Loucy (cell line): ENCODE measurements at regions not wholly inside any gene's neighbourhood (a gene's known extent, or its start where the extent isn't known, plus 50 kb on each side); places are given as distances from the start of the nearest gene placed in this dataset.

Experiments used
- H2AFZ ChIP-seq: fragments of 200-600 bp; sonication (generic); 2 replicates; pipeline ENCODE4 v1.6.0; 2016; ENCODE audit warnings: antibody characterized with exemption, mild to moderate bottlenecking, low read length, moderate library complexity
- H3F3A ChIP-seq: fragments of 200-600 bp; 2 replicates; pipeline ENCODE4 v1.6.0; 2016; ENCODE audit warnings: antibody characterized with exemption, low read depth, mild to moderate bottlenecking
- H3K27me3 ChIP-seq: fragments of 200-600 bp; sonication (generic); 2 replicates; pipeline ENCODE4 v1.6.1; 2014; ENCODE audit warnings: low read length, mild to moderate bottlenecking; ENCODE audit not compliant: insufficient read depth, poor library complexity, severe bottlenecking
- H3K36me3 ChIP-seq: fragments of 200-600 bp; sonication (generic); 2 replicates; pipeline ENCODE4 v1.6.1; 2016; ENCODE audit warnings: low read length; ENCODE audit not compliant: insufficient read depth
- H3K4me1 ChIP-seq: fragments of 200-600 bp; sonication (generic); 2 replicates; pipeline ENCODE4 v1.5.1; 2014; ENCODE audit warnings: low read length, mild to moderate bottlenecking; ENCODE audit not compliant: insufficient read depth, poor library complexity, severe bottlenecking
- H3K4me2 ChIP-seq: fragments of 200-600 bp; sonication (generic); 2 replicates; pipeline ENCODE4 v1.6.0; 2014; ENCODE audit warnings: antibody characterized with exemption, low read length, low read depth, mild to moderate bottlenecking; ENCODE audit not compliant: poor library complexity, severe bottlenecking
- H3K4me3 ChIP-seq: fragments of 200-600 bp; sonication (generic); 2 replicates; pipeline ENCODE4 v1.5.1; 2014; ENCODE audit warnings: low read length, mild to moderate bottlenecking, mixed read lengths; ENCODE audit not compliant: poor library complexity, severe bottlenecking
- H3K79me2 ChIP-seq: fragments of 200-600 bp; sonication (generic); 2 replicates; pipeline ENCODE4 v1.6.1; 2014; ENCODE audit warnings: low read length; ENCODE audit not compliant: insufficient read depth
- H3K9ac ChIP-seq: fragments of 200-600 bp; sonication (generic); 2 replicates; pipeline ENCODE4 v1.6.0; 2014; ENCODE audit warnings: mild to moderate bottlenecking, low read depth, low read length, moderate library complexity; ENCODE audit not compliant: poor library complexity, severe bottlenecking
- H3K9me2 ChIP-seq: fragments of 200-600 bp; sonication (generic); replicated peaks from 2 replicates; pipeline ENCODE4 v1.6.1; 2016; ENCODE audit warnings: low read depth, low read length, mixed read lengths
- H3K9me3 ChIP-seq: fragments of 200-600 bp; sonication (generic); 2 replicates; pipeline ENCODE4 v1.6.1; 2014; ENCODE audit warnings: mild to moderate bottlenecking, antibody characterized with exemption, low read length, low read depth; ENCODE audit not compliant: insufficient read depth
- H4K20me1 ChIP-seq: fragments of 200-600 bp; sonication (generic); 2 replicates; pipeline ENCODE4 v1.6.0; 2014; ENCODE audit warnings: antibody characterized with exemption, low read length, mild to moderate bottlenecking; ENCODE audit not compliant: insufficient read depth, poor library complexity, severe bottlenecking
- CTCF ChIP-seq: fragments of 200-600 bp; sonication (generic); conservative IDR thresholded peaks from 2 replicates; pipeline ENCODE4 v1.5.1; 2014; ENCODE audit warnings: mild to moderate bottlenecking, antibody characterized with exemption, low read length
- EZH2phosphoT487 ChIP-seq: fragments of 200-600 bp; IDR thresholded peaks from 2 replicates; pipeline ENCODE4 v1.6.1; 2018; ENCODE audit warnings: antibody characterized with exemption, mild to moderate bottlenecking, moderate library complexity, borderline replicate concordance

DNA sequence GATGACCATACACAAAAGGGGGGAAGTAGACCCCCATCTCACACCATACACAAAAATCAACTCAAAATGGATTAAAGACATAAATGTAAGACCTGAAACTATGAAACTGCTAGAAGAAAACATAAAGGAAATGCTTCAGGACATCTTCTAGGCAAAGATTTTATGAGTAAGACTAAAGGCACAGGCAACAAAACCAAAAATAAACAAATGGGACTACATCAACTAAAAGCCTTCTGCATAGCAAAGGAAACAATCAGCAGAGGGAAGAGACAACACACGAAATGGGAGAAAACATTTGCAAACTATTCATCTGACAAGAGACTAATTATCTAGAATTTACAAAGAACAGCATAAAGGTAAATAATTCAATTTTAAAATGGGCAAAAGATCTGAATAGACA is 152.1 kb downstream of the AXIN2 start:
- H3K4me3 ChIP-seq, result no peak overlapping the region
- no peaks in the 10 kb centered on the region for H3K9me3 ChIP-seq
- H3K27me3 ChIP-seq, result no peaks in the 10 kb centered on the region
- H4K20me1 ChIP-seq, result no peaks in the 10 kb centered on the region
- no peaks in the 10 kb centered on the region for H3K79me2 ChIP-seq
- no peaks in the 10 kb centered on the region for H3F3A ChIP-seq
- no peaks in the 10 kb centered on the region for H3K36me3 ChIP-seq
- no peak for TF ChIP-seq CTCF
- TF ChIP-seq EZH2phosphoT487, result no peak
- H3K4me1 ChIP-seq, result no peaks in the 10 kb centered on the region
- H2AFZ ChIP-seq, result no peak overlapping the region
- H3K9me2 ChIP-seq, result no peaks in the 10 kb centered on the region
- no peak overlapping the region for H3K9ac ChIP-seq
- no peak overlapping the region for H3K4me2 ChIP-seq

- Histone ChIP-seq H3K27me3 (no peaks in the 10 kb centered on the region), H3K9me3 (no peaks in the 10 kb centered on the region), H3K79me2 (no peaks in the 10 kb centered on the region), H3F3A (no peaks in the 10 kb centered on the region), H3K4me3 (no peak overlapping the region), H4K20me1 (no peaks in the 10 kb centered on the region), H3K9me2 (no peaks in the 10 kb centered on the region), H2AFZ (no peak overlapping the region), H3K9ac (no peak overlapping the region), H3K36me3 (no peaks in the 10 kb centered on the region), H3K4me1 (no peaks in the 10 kb centered on the region), H3K4me2 (no peak overlapping the region)
- TF ChIP-seq CTCF (no peak), EZH2phosphoT487 (no peak)
These were observed 153.4 kb downstream of the AXIN2 start for GRCh38 chr17:65408050-65408449.

- no peaks in the 10 kb centered on the region for H3K9me3 ChIP-seq
- no peaks in the 10 kb centered on the region for H3K9me2 ChIP-seq
- no peak for TF ChIP-seq EZH2phosphoT487
- no peak for TF ChIP-seq CTCF
These were observed 154.4 kb downstream of the AXIN2 start for GRCh38 chr17:65407017-65407416.

More at GRCh38 chr17:65407017-65407416, 154.4 kb downstream of the AXIN2 start:
- H3K4me3 ChIP-seq, result no peak overlapping the region
- no peaks in the 10 kb centered on the region for H3K4me1 ChIP-seq
- H2AFZ ChIP-seq, result no peak overlapping the region
- no peaks in the 10 kb centered on the region for H4K20me1 ChIP-seq
- H3K9ac ChIP-seq, result no peak overlapping the region
- H3K36me3 ChIP-seq, result no peaks in the 10 kb centered on the region
- H3K27me3 ChIP-seq, result no peaks in the 10 kb centered on the region
- H3F3A ChIP-seq, result no peaks in the 10 kb centered on the region
- H3K4me2 ChIP-seq, result no peak overlapping the region
- H3K79me2 ChIP-seq, result no peaks in the 10 kb centered on the region
